ENCODE measurements at regions not wholly inside any gene's neighbourhood (a gene's known extent, or its start where the extent isn't known, plus 50 kb on each side); places are given as distances from the start of the nearest gene placed in this dataset.

- TF ChIP-seq TCF7L2 (IDR thresholded peaks at IDR 0.05; ENCODE audit: low read depth, low read length), result no peak
- TF ChIP-seq SIN3A (IDR thresholded peaks at IDR 0.05; ENCODE audit: borderline replicate concordance, insufficient read depth, low read depth, low read length), result no peak
- no peak for TF ChIP-seq POLR2AphosphoS5 (IDR thresholded peaks at IDR 0.05; ENCODE audit: low read depth, low read length)
- TF ChIP-seq, protein P1, sequence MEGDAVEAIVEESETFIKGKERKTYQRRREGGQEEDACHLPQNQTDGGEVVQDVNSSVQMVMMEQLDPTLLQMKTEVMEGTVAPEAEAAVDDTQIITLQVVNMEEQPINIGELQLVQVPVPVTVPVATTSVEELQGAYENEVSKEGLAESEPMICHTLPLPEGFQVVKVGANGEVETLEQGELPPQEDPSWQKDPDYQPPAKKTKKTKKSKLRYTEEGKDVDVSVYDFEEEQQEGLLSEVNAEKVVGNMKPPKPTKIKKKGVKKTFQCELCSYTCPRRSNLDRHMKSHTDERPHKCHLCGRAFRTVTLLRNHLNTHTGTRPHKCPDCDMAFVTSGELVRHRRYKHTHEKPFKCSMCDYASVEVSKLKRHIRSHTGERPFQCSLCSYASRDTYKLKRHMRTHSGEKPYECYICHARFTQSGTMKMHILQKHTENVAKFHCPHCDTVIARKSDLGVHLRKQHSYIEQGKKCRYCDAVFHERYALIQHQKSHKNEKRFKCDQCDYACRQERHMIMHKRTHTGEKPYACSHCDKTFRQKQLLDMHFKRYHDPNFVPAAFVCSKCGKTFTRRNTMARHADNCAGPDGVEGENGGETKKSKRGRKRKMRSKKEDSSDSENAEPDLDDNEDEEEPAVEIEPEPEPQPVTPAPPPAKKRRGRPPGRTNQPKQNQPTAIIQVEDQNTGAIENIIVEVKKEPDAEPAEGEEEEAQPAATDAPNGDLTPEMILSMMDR (IDR thresholded peaks at IDR 0.05), result no peak
- TF ChIP-seq, protein P2, sequence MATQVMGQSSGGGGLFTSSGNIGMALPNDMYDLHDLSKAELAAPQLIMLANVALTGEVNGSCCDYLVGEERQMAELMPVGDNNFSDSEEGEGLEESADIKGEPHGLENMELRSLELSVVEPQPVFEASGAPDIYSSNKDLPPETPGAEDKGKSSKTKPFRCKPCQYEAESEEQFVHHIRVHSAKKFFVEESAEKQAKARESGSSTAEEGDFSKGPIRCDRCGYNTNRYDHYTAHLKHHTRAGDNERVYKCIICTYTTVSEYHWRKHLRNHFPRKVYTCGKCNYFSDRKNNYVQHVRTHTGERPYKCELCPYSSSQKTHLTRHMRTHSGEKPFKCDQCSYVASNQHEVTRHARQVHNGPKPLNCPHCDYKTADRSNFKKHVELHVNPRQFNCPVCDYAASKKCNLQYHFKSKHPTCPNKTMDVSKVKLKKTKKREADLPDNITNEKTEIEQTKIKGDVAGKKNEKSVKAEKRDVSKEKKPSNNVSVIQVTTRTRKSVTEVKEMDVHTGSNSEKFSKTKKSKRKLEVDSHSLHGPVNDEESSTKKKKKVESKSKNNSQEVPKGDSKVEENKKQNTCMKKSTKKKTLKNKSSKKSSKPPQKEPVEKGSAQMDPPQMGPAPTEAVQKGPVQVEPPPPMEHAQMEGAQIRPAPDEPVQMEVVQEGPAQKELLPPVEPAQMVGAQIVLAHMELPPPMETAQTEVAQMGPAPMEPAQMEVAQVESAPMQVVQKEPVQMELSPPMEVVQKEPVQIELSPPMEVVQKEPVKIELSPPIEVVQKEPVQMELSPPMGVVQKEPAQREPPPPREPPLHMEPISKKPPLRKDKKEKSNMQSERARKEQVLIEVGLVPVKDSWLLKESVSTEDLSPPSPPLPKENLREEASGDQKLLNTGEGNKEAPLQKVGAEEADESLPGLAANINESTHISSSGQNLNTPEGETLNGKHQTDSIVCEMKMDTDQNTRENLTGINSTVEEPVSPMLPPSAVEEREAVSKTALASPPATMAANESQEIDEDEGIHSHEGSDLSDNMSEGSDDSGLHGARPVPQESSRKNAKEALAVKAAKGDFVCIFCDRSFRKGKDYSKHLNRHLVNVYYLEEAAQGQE (IDR thresholded peaks at IDR 0.05; ENCODE audit: insufficient read depth in 1 of 2, low read depth in 2 of 2, low read length in 1 of 2), result no peak
- in situ Hi-C loops (cut with HindIII; ENCODE audit: low pct_unique_long_range_greater_than_20kb, low sequenced_read_pairs), result no loop called here
- intact Hi-C loops (cut with micrococcal nuclease; ENCODE audit: unreplicated experiment), result loop anchor here (10.0 kb wide), 1 partner anchor 191 kb away; the partner anchor contains the start of gene GSE1
Observed at GRCh38 chr16:85423631-85424030, 189.5 kb upstream of the GSE1 start.

DNA sequence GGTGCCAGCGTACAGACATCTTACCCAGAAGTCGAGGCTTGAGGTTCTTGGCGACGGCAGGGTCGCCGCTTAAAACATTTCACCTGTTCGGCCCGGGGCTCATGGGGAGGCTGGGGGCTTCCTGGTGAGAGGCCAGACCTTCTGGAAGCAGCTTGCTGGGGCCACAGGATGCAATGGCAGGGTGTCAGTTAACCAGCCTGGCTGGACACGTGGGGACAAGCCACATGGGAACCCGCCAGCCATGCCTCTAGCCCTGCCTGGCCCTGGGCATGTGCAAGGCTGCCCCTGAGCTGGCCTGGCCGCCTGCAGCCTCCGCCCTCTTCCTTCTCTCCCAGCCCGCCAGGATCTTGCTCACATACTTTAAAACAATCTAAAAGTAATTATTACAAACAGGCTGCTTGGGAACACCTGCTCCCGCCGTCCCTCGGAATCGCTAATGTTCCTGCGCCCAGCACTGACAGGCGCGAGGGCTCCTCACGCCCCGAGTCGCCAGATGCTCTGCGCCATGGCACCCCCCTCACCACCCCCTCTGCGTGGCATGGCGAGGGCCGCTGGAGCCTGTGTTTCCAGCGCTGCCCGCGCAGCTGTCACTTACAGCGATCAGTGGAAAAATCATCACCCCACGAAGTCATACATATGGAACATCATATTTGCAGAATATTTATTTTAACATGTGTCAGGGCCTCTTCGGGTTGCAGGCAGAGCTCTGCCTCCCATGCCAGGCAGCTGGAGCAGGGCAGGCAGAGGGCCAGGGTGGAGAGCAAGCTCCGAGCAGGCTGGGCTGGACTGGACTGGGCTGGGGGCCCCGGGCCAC lies 188.7 kb upstream of the GSE1 start:
- TF ChIP-seq, protein P1 (IDR thresholded peaks at IDR 0.05), result no peak
- no peak for TF ChIP-seq SIN3A (IDR thresholded peaks at IDR 0.05; ENCODE audit: borderline replicate concordance, insufficient read depth, low read depth, low read length)
- TF ChIP-seq, protein P2 (IDR thresholded peaks at IDR 0.05; ENCODE audit: insufficient read depth in 1 of 2, low read depth in 2 of 2, low read length in 1 of 2), result no peak
- no peak for TF ChIP-seq TCF7L2 (IDR thresholded peaks at IDR 0.05; ENCODE audit: low read depth, low read length)
- TF ChIP-seq POLR2AphosphoS5 (IDR thresholded peaks at IDR 0.05; ENCODE audit: low read depth, low read length), result no peak
- DNase-seq (ENCODE audit: low read depth, low spot score) (no peak), ATAC-seq (no peak)
- Histone ChIP-seq H3K4me1 (ENCODE audit: control insufficient read depth, insufficient read depth, low read length) (peaks cover 3% of the 10 kb centered on the region; the same call in 1 of the 2 replicates), H3K4me3 (ENCODE audit: low read depth in 2 of 2, low read length in 2 of 2) (no peak overlapping the region), H3K27ac (ENCODE audit: low read length) (no peak overlapping the region), H3K27me3 (ENCODE audit: control insufficient read depth, insufficient read depth, low read length) (no peaks in the 10 kb centered on the region), H3K9me3 (ENCODE audit: control insufficient read depth, insufficient read depth, low read depth, low read length) (no peaks in the 10 kb centered on the region), H3K36me3 (ENCODE audit: control insufficient read depth, insufficient read depth, low read length) (no peaks in the 10 kb centered on the region)
- no TSS peak for BruUV-seq (replicated peaks)
- POLR2A ChIA-PET, result no interaction called here
- intact Hi-C loops (cut with micrococcal nuclease; ENCODE audit: unreplicated experiment) (loop anchor here (10.0 kb wide), 1 partner anchor 190 kb away; the partner anchor contains the start of gene GSE1), in situ Hi-C loops (cut with HindIII; ENCODE audit: low pct_unique_long_range_greater_than_20kb, low sequenced_read_pairs) (no loop called here)
- CTCF ChIA-PET, result no interaction called here

More at GRCh38 chr16:85423631-85424030, 189.5 kb upstream of the GSE1 start:
- DNase-seq (ENCODE audit: low read depth, low spot score) (no peak), ATAC-seq (no peak)
- Histone ChIP-seq H3K9me3 (ENCODE audit: control insufficient read depth, insufficient read depth, low read depth, low read length) (no peaks in the 10 kb centered on the region), H3K36me3 (ENCODE audit: control insufficient read depth, insufficient read depth, low read length) (no peaks in the 10 kb centered on the region), H3K4me3 (ENCODE audit: low read depth in 2 of 2, low read length in 2 of 2) (no peak overlapping the region), H3K27ac (ENCODE audit: low read length) (no peak overlapping the region), H3K27me3 (ENCODE audit: control insufficient read depth, insufficient read depth, low read length) (no peaks in the 10 kb centered on the region), H3K4me1 (ENCODE audit: control insufficient read depth, insufficient read depth, low read length) (peaks cover 3% of the 10 kb centered on the region; the same call in 1 of the 2 replicates)
- ChIA-PET CTCF (no interaction called here), POLR2A (no interaction called here)
- BruUV-seq (replicated peaks), result no TSS peak
